ENCODE measurements at regions not wholly inside any gene's neighbourhood (a gene's known extent, or its start where the extent isn't known, plus 50 kb on each side); places are given as distances from the start of the nearest gene placed in this dataset.

DNA sequence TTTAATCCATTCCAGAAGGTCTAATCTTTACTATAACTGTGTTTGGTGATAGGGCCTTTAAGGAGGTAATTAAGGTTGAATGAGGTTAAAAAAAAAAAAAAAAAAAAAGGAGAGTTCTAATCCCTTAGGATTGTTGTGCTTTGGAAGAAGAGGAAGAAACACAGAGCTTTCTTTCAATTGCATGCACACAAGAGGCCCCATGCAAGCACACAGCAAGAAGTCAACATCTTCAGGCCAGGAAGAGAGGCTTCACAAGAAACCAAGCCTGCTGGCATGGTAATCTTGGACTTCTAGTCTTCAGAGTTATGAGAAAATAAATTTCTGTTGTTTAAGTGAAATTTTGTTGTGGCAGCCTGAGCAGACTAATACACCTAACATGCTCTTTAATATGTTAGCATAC, 118.6 kb downstream of the NAA11 start:
- TF ChIP-seq POLR2A (IDR thresholded peaks at IDR 0.05) (no peak), CTCF (IDR thresholded peaks at IDR 0.05) (no peak)
